ENCODE measurements at regions not wholly inside any gene's neighbourhood (a gene's known extent, or its start where the extent isn't known, plus 50 kb on each side); places are given as distances from the start of the nearest gene placed in this dataset.
"Not testable (repeated sequence)": the region's sequence is repeated elsewhere in the genome, so short reads cannot be mapped to it uniquely, and the experiment has no call there.

GRCh38 chr5:128799945-128800344, 165.3 kb upstream of the SLC27A6 start:
- no peak for DNase-seq (ENCODE audit: low spot score)

- DNase-seq (ENCODE audit: low spot score) = no peak
Measured at GRCh38 chr5:128800377-128800776, 164.9 kb upstream of the SLC27A6 start.

DNA sequence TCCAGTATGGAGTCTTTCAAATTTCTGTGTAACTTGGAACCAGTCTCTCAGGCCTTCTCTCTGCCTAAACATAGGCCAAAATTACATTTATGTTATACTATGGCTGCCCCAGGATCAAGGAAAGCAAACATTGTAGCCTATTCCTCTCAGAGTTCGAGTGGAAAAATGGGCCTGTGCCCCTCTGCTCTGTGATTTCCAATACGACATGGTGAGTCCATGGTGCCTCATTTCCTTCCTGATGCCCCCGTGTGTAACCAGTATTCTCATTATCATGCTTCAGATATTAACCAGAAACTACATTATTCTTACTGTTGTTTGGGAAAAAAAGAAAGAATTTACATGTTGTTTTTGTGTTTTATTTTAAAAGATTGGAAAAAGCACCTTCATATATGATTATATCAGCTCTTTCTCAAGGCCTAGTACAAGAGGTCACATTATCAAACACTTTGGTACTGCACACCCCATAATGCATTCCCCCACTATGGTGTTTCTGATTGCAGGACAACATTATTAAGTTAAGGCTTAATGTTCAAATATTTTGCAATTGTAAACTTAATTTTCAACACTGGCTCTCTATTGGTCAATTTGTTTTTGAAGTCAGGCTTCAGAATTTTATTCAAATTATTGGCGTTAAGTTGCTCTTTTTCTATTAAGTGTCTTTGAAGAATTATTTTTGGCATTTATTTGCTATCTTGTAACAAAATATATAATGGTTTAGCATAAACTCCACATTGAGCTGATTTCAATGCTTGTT, 151.8 kb upstream of the SLC27A6 start:
- DNase-seq (ENCODE audit: low spot score) = no peak

DNA sequence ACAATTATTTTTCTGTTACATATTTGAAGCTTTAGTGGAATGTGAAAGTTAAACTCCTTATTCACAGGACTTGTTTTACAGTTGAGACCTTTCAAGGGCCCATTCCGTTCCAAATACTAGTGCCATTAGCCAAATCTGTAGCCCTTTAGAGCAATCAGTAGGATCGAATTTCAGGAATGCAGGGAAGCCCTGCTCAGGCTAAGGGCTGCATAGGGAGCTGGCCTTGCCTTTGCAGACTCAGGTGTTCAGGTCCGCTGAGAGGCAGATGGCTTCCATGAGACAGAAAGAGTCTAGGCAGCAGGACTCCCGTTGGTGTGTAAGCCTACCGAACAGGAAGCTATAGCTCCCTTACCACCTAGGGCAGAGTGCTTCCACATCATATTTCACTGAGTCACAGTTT, 150.1 kb upstream of the SLC27A6 start:
- DNase-seq (ENCODE audit: low spot score) = no peak

DNA sequence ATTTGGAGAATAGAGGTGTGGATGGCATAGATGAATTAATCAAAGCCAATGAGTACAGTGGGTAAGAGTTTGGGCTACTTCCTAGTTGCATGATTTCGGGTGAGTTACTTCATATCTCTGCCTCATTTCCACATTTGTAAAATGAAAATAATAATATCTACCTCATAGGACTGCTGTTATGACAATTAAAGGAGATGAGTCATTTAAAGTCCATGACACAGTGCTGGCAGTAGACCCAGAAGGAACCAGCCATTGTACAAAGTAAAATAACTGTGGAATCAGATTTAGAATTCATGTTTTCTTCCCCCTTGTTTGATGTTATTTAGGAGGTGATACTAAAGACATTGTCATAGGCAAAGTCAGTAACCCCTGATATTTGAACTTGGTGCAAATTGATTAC, 139.5 kb upstream of the SLC27A6 start:
- no peak for DNase-seq (ENCODE audit: low spot score)

DNA sequence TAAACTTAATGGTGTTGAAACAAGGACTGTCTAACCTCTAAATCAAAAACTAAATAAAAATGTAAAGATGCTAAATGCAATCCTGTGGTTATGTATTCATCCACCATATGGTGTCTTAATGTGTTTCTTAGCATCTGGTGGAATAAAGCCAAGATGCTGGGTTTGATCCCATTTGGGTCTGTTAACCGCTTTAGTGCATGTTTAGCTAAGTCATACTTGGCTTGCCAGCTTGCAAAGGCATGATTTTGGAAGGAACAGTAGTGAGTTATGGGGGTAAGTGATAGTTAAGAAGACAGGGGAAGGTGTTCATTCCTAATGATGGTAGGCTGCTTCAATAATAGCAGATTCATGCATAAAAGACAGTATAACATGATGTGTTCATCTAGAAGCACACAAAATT, 139.0 kb upstream of the SLC27A6 start:
- no peak for DNase-seq (ENCODE audit: low spot score)

- no peak for DNase-seq (ENCODE audit: low spot score)
Measured at GRCh38 chr5:128836571-128836970, 128.7 kb upstream of the SLC27A6 start.

GRCh38 chr5:128838623-128839022, 126.7 kb upstream of the SLC27A6 start:
- no peak for DNase-seq (ENCODE audit: low spot score)

GRCh38 chr5:128842241-128842640, 123.0 kb upstream of the SLC27A6 start:
- no peak for DNase-seq (ENCODE audit: low spot score)

GRCh38 chr5:128844354-128844923, 120.8 kb upstream of the SLC27A6 start:
- peak; percentile 16 for DNase-seq (ENCODE audit: low spot score)

- no peak for DNase-seq (ENCODE audit: low spot score)
Measured at GRCh38 chr5:128850049-128850448, 115.2 kb upstream of the SLC27A6 start.

GRCh38 chr5:128854931-128855330, 110.4 kb upstream of the SLC27A6 start:
- no peak for DNase-seq (ENCODE audit: low spot score)

DNA sequence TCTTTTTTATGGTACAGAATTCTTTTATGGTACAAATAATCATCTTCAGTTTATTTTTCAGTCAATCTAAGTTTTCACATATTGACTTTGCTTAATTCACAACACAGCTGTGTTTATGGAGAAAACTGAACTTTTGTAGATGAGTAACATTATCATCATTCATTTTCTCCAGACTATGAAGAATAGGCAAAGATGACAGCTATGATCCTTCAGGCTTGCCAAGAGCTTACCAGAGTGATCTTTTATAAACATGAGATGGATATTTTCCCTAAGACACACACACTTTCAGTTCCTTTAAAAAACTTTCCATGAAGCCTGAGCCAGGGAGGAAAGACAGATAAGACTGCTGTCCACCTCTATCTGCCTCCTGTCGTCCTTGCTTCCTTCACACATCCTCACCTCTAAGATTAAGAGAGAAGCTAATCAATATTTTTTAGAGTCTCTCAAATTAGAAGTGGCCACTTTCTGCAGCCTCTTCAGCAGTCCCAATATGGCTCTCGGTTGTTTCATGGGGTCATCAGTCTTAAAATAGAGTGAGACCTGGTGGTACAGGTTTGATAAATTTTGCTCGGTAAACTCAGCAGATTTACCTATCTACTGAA, 108.1 kb upstream of the SLC27A6 start:
- no peak for DNase-seq (ENCODE audit: low spot score)

GRCh38 chr5:128858995-128859394, 106.3 kb upstream of the SLC27A6 start:
- no peak for DNase-seq (ENCODE audit: low spot score)

DNA sequence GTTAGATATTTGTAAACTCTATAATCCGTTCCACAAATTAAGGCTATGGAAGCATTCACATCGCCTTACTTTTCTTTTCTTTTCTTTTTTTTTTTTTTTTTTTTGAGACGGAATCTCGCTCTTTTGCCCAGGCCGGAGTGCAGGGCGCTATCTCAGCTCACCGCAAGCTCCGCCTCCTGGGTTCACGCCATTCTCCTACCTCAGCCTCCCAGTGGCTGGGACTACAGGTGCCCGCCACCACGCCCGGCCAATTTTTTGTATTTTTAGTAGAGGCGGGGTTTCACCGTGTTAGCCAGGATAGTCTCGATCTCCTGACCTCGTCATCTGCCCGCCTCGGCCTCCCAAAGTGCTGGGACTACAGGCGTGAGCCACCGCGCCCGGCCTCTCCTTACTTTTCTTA, 104.1 kb upstream of the SLC27A6 start:
- DNase-seq (ENCODE audit: low spot score) = not testable (repeated sequence)

DNA sequence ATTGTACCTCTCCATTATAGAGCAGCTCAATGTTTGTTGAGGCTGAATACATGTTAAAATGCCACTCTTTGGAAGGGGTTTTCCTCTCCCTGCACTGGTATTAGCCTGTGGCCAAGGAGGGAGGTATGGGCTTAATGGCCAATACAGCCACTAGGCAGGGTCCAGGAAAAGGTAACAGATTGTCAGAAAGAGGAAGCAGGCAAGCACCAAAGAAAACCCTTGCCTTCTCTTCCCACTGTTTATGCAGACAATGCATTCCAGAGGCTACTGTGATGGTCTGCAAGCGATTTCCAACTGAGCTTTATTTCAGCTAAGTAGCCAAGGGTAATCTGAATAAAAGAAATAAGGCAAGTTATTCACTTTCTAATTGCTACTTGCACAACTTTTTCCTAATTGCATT, 95.3 kb upstream of the SLC27A6 start:
- DNase-seq (ENCODE audit: low spot score) = no peak

- no peak for DNase-seq (ENCODE audit: low spot score)
Measured at GRCh38 chr5:128870373-128870772, 94.9 kb upstream of the SLC27A6 start.

GRCh38 chr5:128870923-128871322, 94.4 kb upstream of the SLC27A6 start:
- no peak for DNase-seq (ENCODE audit: low spot score)

- no peak for DNase-seq (ENCODE audit: low spot score)
Measured at GRCh38 chr5:128876569-128877382, 88.5 kb upstream of the SLC27A6 start.

- no peak for DNase-seq (ENCODE audit: low spot score)
Measured at GRCh38 chr5:128877476-128877875, 87.8 kb upstream of the SLC27A6 start.

DNA sequence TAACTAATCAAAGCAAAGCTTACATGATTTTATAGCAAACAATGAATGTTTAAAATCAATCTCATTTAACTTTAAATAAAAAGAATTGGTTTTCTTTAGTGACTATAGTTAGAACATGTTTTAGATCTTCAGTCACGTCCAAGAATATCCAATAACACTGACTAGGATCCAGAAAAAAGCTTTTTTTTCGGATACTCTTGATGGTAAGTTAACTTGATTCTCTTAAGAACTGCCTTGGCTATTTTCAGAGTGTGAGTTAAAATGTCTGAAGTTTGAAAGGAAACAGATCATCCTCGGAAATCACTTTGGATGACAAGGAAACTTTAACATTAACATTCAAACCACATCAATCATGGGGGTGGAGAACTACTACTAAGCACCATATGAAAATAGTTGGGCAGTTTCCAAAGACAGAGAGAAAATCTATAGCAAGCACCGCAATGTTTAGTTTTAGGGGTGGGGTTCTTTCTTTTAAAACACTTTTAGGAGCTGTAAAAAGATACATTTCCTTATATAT, 83.7 kb upstream of the SLC27A6 start:
- no peak for DNase-seq (ENCODE audit: low spot score)

GRCh38 chr5:128885649-128886255, 79.5 kb upstream of the SLC27A6 start:
- no peak for DNase-seq (ENCODE audit: low spot score)
